ENCODE measurements at regions not wholly inside any gene's neighbourhood (a gene's known extent, or its start where the extent isn't known, plus 50 kb on each side); places are given as distances from the start of the nearest gene placed in this dataset.

DNA sequence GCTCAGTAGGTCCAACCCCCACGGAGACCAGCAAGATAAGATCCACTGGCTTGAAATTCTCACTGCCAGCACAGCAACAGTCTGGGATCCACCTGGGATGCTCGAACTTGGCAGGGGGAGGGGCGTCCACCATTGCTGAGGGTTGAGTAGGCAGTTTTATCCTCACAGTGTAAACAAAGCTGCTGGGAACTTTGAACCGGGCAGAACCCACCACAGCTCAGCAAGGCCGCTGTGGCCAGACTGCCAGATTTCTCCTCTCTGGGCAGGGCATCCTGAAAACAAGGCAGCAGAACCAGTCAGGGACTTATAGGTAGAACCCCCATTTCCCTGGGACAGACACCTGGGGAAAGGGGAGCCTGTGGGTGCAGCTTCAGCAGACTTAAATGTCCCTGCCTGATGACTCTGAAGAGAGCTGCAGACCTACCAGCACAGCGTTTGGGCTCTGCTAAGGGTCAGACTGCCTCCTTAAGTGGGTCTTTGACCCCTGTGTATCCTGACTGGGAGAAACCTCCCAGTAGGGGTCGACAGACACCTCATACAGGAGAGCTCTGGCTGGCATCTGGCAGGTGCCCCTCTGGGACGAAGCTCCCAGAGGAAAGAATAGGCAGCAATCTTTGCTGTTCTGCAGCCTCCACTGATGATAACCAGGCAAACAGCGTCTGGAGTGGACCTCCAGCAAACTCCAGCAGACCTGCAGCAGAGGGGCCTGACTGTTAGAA is 782.4 kb upstream of the EYS start:
- DNase-seq (ENCODE audit: extremely low read depth, insufficient read length): no peak
- TF ChIP-seq, protein P1, sequence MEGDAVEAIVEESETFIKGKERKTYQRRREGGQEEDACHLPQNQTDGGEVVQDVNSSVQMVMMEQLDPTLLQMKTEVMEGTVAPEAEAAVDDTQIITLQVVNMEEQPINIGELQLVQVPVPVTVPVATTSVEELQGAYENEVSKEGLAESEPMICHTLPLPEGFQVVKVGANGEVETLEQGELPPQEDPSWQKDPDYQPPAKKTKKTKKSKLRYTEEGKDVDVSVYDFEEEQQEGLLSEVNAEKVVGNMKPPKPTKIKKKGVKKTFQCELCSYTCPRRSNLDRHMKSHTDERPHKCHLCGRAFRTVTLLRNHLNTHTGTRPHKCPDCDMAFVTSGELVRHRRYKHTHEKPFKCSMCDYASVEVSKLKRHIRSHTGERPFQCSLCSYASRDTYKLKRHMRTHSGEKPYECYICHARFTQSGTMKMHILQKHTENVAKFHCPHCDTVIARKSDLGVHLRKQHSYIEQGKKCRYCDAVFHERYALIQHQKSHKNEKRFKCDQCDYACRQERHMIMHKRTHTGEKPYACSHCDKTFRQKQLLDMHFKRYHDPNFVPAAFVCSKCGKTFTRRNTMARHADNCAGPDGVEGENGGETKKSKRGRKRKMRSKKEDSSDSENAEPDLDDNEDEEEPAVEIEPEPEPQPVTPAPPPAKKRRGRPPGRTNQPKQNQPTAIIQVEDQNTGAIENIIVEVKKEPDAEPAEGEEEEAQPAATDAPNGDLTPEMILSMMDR (IDR thresholded peaks at IDR 0.05; ENCODE audit: insufficient read depth, low read length, poor library complexity, severe bottlenecking): no peak
- Histone ChIP-seq H3K27me3 (replicated peaks; ENCODE audit: control insufficient read depth, insufficient read depth, low read length) (no peaks in the 10 kb centered on the region), H3K4me3 (replicated peaks; ENCODE audit: low read depth, low read length) (no peak overlapping the region), H3K36me3 (ENCODE audit: control insufficient read depth, insufficient read depth, low read length) (no peaks in the 10 kb centered on the region)

DNA sequence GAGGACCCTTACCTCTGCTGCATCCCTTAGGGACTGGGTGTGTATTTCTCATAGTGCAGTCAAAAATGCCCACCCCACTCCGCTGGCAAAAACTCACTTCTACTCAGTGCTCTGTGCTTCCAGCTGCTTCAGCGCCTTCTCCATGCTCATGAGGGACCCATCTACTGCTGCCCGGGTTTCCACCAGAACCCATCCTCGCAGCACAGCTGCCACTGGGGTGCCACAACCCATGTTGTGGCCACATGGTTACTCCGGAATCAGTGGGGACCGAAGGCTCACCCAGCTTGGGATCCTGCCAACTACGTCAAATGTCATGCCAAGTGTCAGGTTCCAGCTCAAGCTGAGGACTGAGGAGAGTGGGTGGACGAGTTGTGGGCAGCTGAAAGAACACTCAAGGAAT is 774.2 kb upstream of the EYS start:
- H3K27me3 ChIP-seq (replicated peaks; ENCODE audit: control insufficient read depth, insufficient read depth, low read length): no peaks in the 10 kb centered on the region
- H3K36me3 ChIP-seq (ENCODE audit: control insufficient read depth, insufficient read depth, low read length): no peaks in the 10 kb centered on the region
- no peak for DNase-seq (ENCODE audit: extremely low read depth, insufficient read length)
- no peak overlapping the region for H3K4me3 ChIP-seq (replicated peaks; ENCODE audit: low read depth, low read length)
- TF ChIP-seq, protein P1 (IDR thresholded peaks at IDR 0.05; ENCODE audit: insufficient read depth, low read length, poor library complexity, severe bottlenecking): no peak

DNA sequence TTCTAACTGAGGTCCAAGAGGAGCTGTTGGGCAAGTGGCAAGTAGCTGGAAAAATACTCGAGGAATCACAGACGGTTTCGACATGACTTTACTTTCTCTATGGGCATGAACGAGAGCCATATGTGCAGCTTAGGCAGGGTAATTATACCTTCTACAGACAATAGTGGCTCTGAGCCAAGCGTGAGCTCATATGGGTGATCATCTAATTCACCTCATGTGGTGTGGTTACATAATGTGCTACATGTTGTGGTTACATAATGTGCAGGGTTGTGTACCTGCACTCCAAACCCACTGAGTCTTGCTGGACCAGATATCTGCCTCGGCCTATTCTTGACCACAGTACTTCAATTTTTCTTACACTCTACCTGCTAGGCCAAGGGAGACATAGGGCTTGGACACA is 771.7 kb upstream of the EYS start:
- Histone ChIP-seq H3K36me3 (ENCODE audit: control insufficient read depth, insufficient read depth, low read length) (no peaks in the 10 kb centered on the region), H3K4me3 (replicated peaks; ENCODE audit: low read depth, low read length) (no peak overlapping the region), H3K27me3 (replicated peaks; ENCODE audit: control insufficient read depth, insufficient read depth, low read length) (no peaks in the 10 kb centered on the region)
- DNase-seq (ENCODE audit: extremely low read depth, insufficient read length): no peak
- TF ChIP-seq, protein P1 (IDR thresholded peaks at IDR 0.05; ENCODE audit: insufficient read depth, low read length, poor library complexity, severe bottlenecking): no peak

DNA sequence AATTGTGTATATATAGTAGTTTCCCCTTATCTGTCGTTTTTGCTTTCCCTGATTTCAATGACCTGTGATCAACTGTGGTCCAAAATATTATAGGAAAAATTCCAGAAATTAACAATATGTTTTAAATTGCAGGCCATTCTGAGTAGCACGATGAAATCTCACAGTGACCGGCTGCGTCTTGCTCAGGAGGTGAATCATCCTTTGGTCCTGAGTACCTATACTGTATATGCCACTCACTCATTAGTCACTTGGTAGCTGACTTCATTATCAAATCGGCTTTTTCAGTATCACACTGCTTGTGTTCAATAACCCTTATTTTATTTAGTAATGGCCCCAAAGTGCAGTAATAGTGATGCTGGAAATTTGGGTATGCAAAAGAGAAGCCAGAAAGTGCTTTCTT is 728.3 kb upstream of the EYS start:
- Histone ChIP-seq H3K4me3 (replicated peaks; ENCODE audit: low read depth, low read length) (no peak overlapping the region), H3K36me3 (ENCODE audit: control insufficient read depth, insufficient read depth, low read length) (no peaks in the 10 kb centered on the region), H3K27me3 (replicated peaks; ENCODE audit: control insufficient read depth, insufficient read depth, low read length) (no peaks in the 10 kb centered on the region)
- TF ChIP-seq, protein P1 (IDR thresholded peaks at IDR 0.05; ENCODE audit: insufficient read depth, low read length, poor library complexity, severe bottlenecking): no peak
- DNase-seq (ENCODE audit: extremely low read depth, insufficient read length): no peak

DNA sequence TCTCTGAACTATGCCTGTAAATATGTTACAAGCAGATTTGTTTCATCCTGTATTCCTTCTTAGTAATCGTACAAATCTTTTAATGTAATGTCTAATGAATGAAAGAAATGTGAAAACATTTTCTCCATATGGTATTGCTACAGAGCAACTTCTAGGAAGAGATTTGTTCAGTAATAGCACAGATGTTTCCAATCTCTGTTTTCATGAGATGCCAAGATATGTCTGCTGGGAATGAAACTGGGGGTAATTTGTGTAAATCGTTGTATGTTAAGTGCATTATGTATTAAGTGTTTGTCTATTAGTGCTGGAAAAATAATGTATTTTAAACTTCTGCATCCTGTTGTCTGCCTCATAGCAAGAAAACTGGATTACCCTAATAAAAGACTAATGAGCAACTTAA is 722.2 kb upstream of the EYS start:
- Histone ChIP-seq H3K27me3 (replicated peaks; ENCODE audit: control insufficient read depth, insufficient read depth, low read length) (no peaks in the 10 kb centered on the region), H3K4me3 (replicated peaks; ENCODE audit: low read depth, low read length) (no peak overlapping the region), H3K36me3 (ENCODE audit: control insufficient read depth, insufficient read depth, low read length) (no peaks in the 10 kb centered on the region)
- TF ChIP-seq, protein P1 (IDR thresholded peaks at IDR 0.05; ENCODE audit: insufficient read depth, low read length, poor library complexity, severe bottlenecking): no peak
- DNase-seq (ENCODE audit: extremely low read depth, insufficient read length): no peak

DNA sequence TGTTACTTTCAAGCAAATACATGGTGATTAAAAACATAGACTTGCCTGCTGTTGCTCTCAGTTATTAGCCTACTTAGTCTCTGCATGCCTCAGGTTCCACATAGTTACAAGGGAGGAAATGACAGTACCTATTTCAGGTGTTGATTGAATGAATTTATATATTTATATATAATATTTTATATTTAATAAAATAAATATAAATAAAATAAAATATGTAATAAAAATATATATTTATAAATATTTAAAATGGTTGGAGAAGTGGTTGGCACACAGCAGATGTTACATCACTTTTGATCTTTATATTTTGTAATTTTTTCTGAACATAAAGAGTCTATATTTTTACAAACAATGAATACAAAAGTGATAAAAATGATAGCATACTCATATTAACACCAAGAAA is 716.0 kb upstream of the EYS start:
- TF ChIP-seq, protein P1 (IDR thresholded peaks at IDR 0.05; ENCODE audit: insufficient read depth, low read length, poor library complexity, severe bottlenecking): no peak
- Histone ChIP-seq H3K27me3 (replicated peaks; ENCODE audit: control insufficient read depth, insufficient read depth, low read length) (no peaks in the 10 kb centered on the region), H3K4me3 (replicated peaks; ENCODE audit: low read depth, low read length) (no peak overlapping the region), H3K36me3 (ENCODE audit: control insufficient read depth, insufficient read depth, low read length) (no peaks in the 10 kb centered on the region)
- DNase-seq (ENCODE audit: extremely low read depth, insufficient read length): no peak
